Keratinocyte (primary cell): ENCODE measurements at regions not wholly inside any gene's neighbourhood (a gene's known extent, or its start where the extent isn't known, plus 50 kb on each side); places are given as distances from the start of the nearest gene placed in this dataset.

ENCODE experiments used
- EZH2 ChIP-seq: IDR thresholded peaks from one replicate; pipeline ENCODE4 v1.6.1; 2012; ENCODE audit warnings: inconsistent platforms, mild to moderate bottlenecking, low read length, moderate library complexity
- TF ChIP-seq, protein P1 (sequence below), 3 experiments: IDR thresholded peaks in 1 of 3; conservative IDR thresholded peaks in 1 of 3; optimal IDR thresholded peaks in 1 of 3; 2 replicates in 2 of 3; 3 replicates in 1 of 3; pipeline versions ENCODE3 to v1.5.1; 2011; ENCODE audit warnings: low read length in 3 of 3, mild to moderate bottlenecking in 3 of 3, moderate library complexity in 2 of 3, control low read depth in 1 of 3, inconsistent platforms in 1 of 3; ENCODE audit not compliant: insufficient read depth in 2 of 3; ENCODE audit errors: extremely low read depth in 1 of 3

DNA sequence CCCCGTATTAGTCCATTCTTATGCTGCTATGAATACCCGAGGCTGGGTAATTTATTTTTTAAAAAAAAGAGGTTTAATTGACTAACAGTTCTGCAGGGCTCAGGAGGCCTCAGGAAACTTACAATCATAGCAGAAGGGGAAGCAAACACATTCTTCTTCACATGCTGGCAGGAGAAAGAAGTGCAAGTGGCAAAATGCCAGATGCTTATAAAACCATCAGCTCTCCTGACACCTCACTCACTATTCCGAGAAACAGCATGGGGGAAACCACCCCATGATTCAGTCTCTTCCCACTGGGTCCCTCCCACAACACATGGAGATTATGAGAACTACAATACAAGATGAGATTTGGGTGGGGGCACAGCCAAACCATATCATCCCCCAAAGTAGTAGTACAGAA, 2148.5 kb upstream of the PIK3C3 start:
- TF ChIP-seq, protein P1, sequence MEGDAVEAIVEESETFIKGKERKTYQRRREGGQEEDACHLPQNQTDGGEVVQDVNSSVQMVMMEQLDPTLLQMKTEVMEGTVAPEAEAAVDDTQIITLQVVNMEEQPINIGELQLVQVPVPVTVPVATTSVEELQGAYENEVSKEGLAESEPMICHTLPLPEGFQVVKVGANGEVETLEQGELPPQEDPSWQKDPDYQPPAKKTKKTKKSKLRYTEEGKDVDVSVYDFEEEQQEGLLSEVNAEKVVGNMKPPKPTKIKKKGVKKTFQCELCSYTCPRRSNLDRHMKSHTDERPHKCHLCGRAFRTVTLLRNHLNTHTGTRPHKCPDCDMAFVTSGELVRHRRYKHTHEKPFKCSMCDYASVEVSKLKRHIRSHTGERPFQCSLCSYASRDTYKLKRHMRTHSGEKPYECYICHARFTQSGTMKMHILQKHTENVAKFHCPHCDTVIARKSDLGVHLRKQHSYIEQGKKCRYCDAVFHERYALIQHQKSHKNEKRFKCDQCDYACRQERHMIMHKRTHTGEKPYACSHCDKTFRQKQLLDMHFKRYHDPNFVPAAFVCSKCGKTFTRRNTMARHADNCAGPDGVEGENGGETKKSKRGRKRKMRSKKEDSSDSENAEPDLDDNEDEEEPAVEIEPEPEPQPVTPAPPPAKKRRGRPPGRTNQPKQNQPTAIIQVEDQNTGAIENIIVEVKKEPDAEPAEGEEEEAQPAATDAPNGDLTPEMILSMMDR (optimal IDR thresholded peaks at IDR 0.05 in 1 of 3, IDR thresholded peaks at IDR 0.05 in 1 of 3, conservative IDR thresholded peaks at IDR 0.05 in 1 of 3; ENCODE audit: extremely low read depth in 1 of 3, insufficient read depth in 2 of 3, low read length in 3 of 3) = peak in 1 of 3 experiments; percentile 5
- no peak for TF ChIP-seq EZH2
